Caco-2 (cell line): ENCODE measurements at regions not wholly inside any gene's neighbourhood (a gene's known extent, or its start where the extent isn't known, plus 50 kb on each side); places are given as distances from the start of the nearest gene placed in this dataset.

ENCODE experiments used
- BruUV-seq: library from RNA; stranded (reverse); fragments of 400-500 nt; replicated peaks from 2 replicates; lab custom pipeline; 2021; lab: Mats Ljungman, UMichigan
- CTCF ChIA-PET: fragments of 300-600 bp; sonication (Branson Sonifier 250); formaldehyde crosslinking; loops from one replicate; lab custom pipeline; 2022; ENCODE audit warnings: antibody characterized with exemption; lab: Charles Lee
- POLR2A ChIA-PET: fragments of 300-600 bp; sonication (Branson Sonifier 250); formaldehyde crosslinking; loops from one replicate; lab custom pipeline; 2022; ENCODE audit warnings: antibody characterized with exemption; lab: Charles Lee
- DNase-seq, 2 experiments: peaks; one replicate each; pipeline versions ENCODE4 v3.0.0 to v3.0.0-alpha.2; 2020 to 2022
- H3K27me3 ChIP-seq: replicated peaks from 2 replicates; pipeline ENCODE4 v1.6.0; 2011; ENCODE audit warnings: low read length; ENCODE audit not compliant: control insufficient read depth, insufficient read depth
- H3K36me3 ChIP-seq: 2 replicates; pipeline ENCODE4 v1.5.1; 2011; ENCODE audit warnings: low read length; ENCODE audit not compliant: control insufficient read depth, insufficient read depth
- H3K4me1 ChIP-seq: fragments of 250-450 bp; sonication (Bioruptor Pico); 2 replicates; pipeline ENCODE4 v1.5.1; 2020; ENCODE audit warnings: mild to moderate bottlenecking
- H3K4me3 ChIP-seq: 2 replicates; pipeline ENCODE4 v1.5.1; 2011; ENCODE audit warnings: low read depth, mild to moderate bottlenecking, control low read depth, low read length
- H3K9me3 ChIP-seq: fragments of 250-450 bp; sonication (Bioruptor Pico); 2 replicates; pipeline ENCODE4 v1.5.1; 2020; ENCODE audit warnings: mild to moderate bottlenecking, moderate library complexity
- H3K27ac Mint-ChIP-seq: one replicate; pipeline ENCODE4 v1.8.0; 2022; ENCODE audit warnings: mixed read lengths; ENCODE audit not compliant: unreplicated experiment
- H3K27me3 Mint-ChIP-seq: one replicate; pipeline ENCODE4 v1.8.0; 2022; ENCODE audit warnings: mixed read lengths; ENCODE audit not compliant: insufficient read depth, unreplicated experiment
- H3K36me3 Mint-ChIP-seq: one replicate; pipeline ENCODE4 v1.8.0; 2022; ENCODE audit warnings: mild to moderate bottlenecking, mixed read lengths; ENCODE audit not compliant: insufficient read depth, unreplicated experiment
- H3K4me1 Mint-ChIP-seq: one replicate; pipeline ENCODE4 v1.8.0; 2022; ENCODE audit warnings: low read depth, mixed read lengths; ENCODE audit not compliant: unreplicated experiment
- H3K4me3 Mint-ChIP-seq: one replicate; pipeline ENCODE4 v1.8.0; 2022; ENCODE audit warnings: mild to moderate bottlenecking, moderate library complexity, mixed read lengths; ENCODE audit not compliant: unreplicated experiment
- H3K9me3 Mint-ChIP-seq: one replicate; pipeline ENCODE4 v1.8.0; 2022; ENCODE audit warnings: mixed read lengths; ENCODE audit not compliant: unreplicated experiment
- CTCF ChIP-seq, 2 experiments: fragments of 200-600 bp in 1 of 2; IDR thresholded peaks; 1 replicate in 1 of 2; 2 replicates in 1 of 2; pipeline versions ENCODE4 v1.5.1 to v1.8.0; 2011 to 2022; ENCODE audit warnings: antibody characterized with exemption in 1 of 2, control low read depth in 1 of 2, inconsistent platforms in 1 of 2, low read depth in 1 of 2, low read length in 1 of 2, mild to moderate bottlenecking in 1 of 2, moderate library complexity in 1 of 2; ENCODE audit not compliant: insufficient read depth in 1 of 2, severe bottlenecking in 1 of 2, unreplicated experiment in 1 of 2
- intact Hi-C: fragments of 100-400 bp; cut with micrococcal nuclease; formaldehyde crosslinking; loops from one replicate; pipeline ENCODE4 v1.10.0; 2022; ENCODE audit not compliant: unreplicated experiment

GRCh38 chr12:38445040-38445439 is 128.5 kb downstream of the ALG10B start:
- CTCF ChIA-PET: no interaction called here

GRCh38 chr12:38448991-38449390 is 132.4 kb downstream of the ALG10B start:
- H3K9me3 Mint-ChIP-seq: no peaks in the 10 kb centered on the region
- no peaks in the 10 kb centered on the region for H3K4me1 ChIP-seq
- no peak for TF ChIP-seq CTCF (IDR thresholded peaks at IDR 0.05; ENCODE audit: insufficient read depth in 1 of 2, low read depth in 1 of 2, low read length in 1 of 2, severe bottlenecking in 1 of 2, unreplicated experiment in 1 of 2)
- no peaks in the 10 kb centered on the region for H3K36me3 ChIP-seq
- no peaks in the 10 kb centered on the region for H3K9me3 ChIP-seq
- no peak overlapping the region for H3K4me3 Mint-ChIP-seq
- no peak overlapping the region for H3K27ac Mint-ChIP-seq
- H3K4me3 ChIP-seq: no peak overlapping the region
- H3K36me3 Mint-ChIP-seq: no peaks in the 10 kb centered on the region
- intact Hi-C loops: no loop called here
- no peaks in the 10 kb centered on the region for H3K4me1 Mint-ChIP-seq
- POLR2A ChIA-PET: no interaction called here
- CTCF ChIA-PET: no interaction called here
- no TSS peak for BruUV-seq
- H3K27me3 Mint-ChIP-seq: no peaks in the 10 kb centered on the region
- no peak for DNase-seq
- H3K27me3 ChIP-seq: no peaks in the 10 kb centered on the region

More at GRCh38 chr12:38445040-38445439, 128.5 kb downstream of the ALG10B start:
- Mint-ChIP-seq H3K4me1 (no peaks in the 10 kb centered on the region), H3K27ac (no peak overlapping the region), H3K9me3 (no peaks in the 10 kb centered on the region), H3K27me3 (no peaks in the 10 kb centered on the region), H3K4me3 (no peak overlapping the region), H3K36me3 (no peaks in the 10 kb centered on the region)
- H3K4me1 ChIP-seq: no peaks in the 10 kb centered on the region
- POLR2A ChIA-PET: no interaction called here
- intact Hi-C loops: no loop called here
- BruUV-seq: no TSS peak
- no peak for DNase-seq
- H3K27me3 ChIP-seq: no peaks in the 10 kb centered on the region
- no peak overlapping the region for H3K4me3 ChIP-seq
- no peak for TF ChIP-seq CTCF (IDR thresholded peaks at IDR 0.05; ENCODE audit: insufficient read depth in 1 of 2, low read depth in 1 of 2, low read length in 1 of 2, severe bottlenecking in 1 of 2, unreplicated experiment in 1 of 2)
- no peaks in the 10 kb centered on the region for H3K9me3 ChIP-seq
- no peaks in the 10 kb centered on the region for H3K36me3 ChIP-seq

GRCh38 chr12:38456537-38457120 is 140.1 kb downstream of the ALG10B start:
- DNase-seq: no peak
- Histone ChIP-seq H3K4me1 (no peaks in the 10 kb centered on the region), H3K36me3 (no peaks in the 10 kb centered on the region), H3K27me3 (no peaks in the 10 kb centered on the region), H3K9me3 (no peaks in the 10 kb centered on the region), H3K4me3 (no peak overlapping the region)
- peaks cover 5% of the 10 kb centered on the region for H3K27me3 Mint-ChIP-seq
- H3K36me3 Mint-ChIP-seq: no peaks in the 10 kb centered on the region
- no peak for TF ChIP-seq CTCF (IDR thresholded peaks at IDR 0.05; ENCODE audit: insufficient read depth in 1 of 2, low read depth in 1 of 2, low read length in 1 of 2, severe bottlenecking in 1 of 2, unreplicated experiment in 1 of 2)
- no peak overlapping the region for H3K4me3 Mint-ChIP-seq
- CTCF ChIA-PET: no interaction called here
- no peak overlapping the region for H3K27ac Mint-ChIP-seq
- no TSS peak for BruUV-seq
- H3K9me3 Mint-ChIP-seq: no peaks in the 10 kb centered on the region
- POLR2A ChIA-PET: no interaction called here
- intact Hi-C loops: no loop called here
- no peaks in the 10 kb centered on the region for H3K4me1 Mint-ChIP-seq
